Left hindlimb (tissue), 1 donor: ENCODE measurements at regions not wholly inside any gene's neighbourhood (a gene's known extent, or its start where the extent isn't known, plus 50 kb on each side); places are given as distances from the start of the nearest gene placed in this dataset.
A peak's percentile ranks its signal among the peaks of the same experiment; 100 is the strongest.
"Not testable (repeated sequence)": the region's sequence is repeated elsewhere in the genome, so short reads cannot be mapped to it uniquely, and the experiment has no call there.

Experiments
- DNase-seq: peaks from one replicate; pipeline ENCODE4 v3.0.0-alpha.2; 2018

DNA sequence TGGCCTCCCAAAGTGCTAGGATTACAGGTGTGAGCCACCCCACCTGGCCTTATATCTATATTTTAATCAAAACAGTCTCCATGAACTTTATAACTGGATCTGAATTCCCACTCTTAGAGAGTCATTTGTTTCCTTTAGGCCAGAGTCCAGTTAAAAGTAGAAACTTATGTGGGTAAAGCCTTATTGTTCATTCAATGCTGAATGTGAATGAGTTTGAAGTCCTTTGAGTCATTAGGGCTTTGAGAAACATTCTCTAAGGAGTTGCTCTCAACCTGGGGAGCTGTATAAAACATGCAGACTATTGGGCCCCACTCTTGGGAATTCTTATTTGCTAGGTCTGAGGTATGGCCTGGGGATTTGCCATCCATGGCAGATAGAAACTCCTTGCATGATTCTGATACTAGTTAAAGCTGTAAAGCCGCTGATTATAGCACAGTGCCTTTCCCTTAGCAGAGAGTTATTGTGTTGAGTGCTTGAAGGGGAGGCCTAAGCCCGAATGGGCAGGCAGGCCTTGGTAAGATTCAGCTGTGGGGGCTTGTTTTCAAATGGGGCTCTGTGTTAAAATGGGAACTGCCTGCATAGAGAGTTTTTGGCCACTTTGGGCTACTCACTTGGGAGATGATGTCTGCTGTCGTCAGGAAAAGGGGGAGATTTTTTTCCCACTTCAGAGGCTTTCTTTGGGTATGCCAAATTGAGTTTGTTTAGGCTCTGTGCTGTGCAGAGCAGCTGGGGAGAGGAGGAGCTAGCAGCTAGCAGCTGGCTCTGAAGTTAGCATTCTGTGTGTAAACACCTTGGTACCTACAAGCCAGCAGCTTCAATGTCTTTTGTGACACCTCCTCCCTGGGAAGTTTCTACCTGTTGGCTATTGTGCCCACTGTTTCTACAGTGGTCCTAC, 117.5 kb downstream of the DACT1 start:
- no peak for DNase-seq

DNA sequence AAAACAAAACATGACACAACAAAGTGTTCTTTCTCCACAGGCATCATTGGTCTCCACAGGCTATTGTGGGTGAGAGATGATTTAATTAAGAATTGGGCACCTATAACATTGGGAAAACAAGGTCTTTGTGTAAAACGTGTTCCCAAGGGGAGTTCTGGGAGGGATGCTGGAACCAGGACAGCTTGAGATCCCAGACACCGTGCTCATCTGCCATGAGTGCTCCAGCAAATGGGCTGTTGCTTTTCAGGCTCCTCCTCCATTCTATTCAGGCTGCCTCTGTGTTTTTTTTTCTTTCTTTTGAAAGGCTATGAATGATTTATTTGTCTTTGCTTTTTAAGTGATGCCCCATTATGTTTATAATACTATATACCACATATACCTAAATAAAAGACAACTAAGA, 122.4 kb downstream of the DACT1 start:
- DNase-seq, result no peak

DNA sequence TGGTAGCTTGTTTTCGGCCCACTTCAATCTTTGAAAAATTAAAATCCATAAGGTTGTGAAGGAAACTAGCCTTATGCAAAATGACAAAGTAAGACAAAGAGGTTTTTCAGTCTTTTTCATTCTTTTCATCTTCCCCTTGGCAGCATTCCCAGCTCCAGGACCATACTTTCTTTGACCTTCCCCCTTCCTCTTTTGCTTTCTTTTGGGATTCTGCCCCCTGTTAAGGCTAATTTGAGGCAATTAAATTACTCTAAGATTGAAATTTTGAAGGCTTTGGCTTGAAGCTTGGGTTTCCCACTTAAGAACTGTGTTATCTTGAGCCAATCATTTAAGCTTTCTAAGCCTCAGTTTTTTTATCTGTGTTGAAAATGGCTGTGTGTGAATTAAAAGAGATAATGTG, 124.9 kb downstream of the DACT1 start:
- no peak for DNase-seq

DNA sequence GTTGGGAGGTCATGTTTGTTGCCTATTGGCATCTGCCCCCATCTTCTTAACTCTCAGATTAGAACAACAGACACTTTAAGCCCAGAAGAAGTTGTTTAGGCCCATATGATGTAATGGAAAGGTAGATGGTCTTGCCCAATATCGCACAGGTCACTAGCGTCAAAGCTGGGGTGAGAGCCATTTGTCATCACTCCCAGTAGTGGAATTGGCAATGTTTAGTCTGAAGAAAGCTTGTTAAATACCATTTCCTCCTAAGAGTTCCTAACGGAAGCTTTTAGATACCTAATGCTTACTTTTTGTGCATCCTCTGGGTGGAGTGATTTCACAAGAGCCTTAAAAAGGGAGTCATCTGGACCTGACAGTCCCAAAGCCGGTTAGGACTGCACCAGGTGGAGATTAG, 125.4 kb downstream of the DACT1 start:
- no peak for DNase-seq

DNA sequence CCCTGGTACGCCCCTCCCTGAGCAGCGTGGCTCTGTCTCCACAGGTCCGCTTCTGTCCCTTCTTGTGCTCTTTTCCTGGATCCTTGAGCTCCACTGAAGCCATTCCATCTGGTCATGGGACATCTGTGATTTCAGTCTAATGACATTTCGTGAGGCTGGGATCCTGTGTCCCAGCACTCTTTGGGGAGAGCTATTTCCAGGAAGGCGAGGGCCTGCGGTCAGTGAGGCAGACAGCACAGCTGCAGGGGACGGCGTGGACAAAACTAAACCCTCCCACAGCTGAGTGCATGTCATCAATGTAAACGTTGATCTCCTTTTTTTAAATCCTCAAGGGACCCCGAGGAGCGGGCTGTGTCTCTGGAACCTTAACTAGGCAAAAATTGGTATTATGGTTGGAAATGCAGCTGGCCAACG, 127.7 kb downstream of the DACT1 start:
- peak; percentile 81 for DNase-seq

DNA sequence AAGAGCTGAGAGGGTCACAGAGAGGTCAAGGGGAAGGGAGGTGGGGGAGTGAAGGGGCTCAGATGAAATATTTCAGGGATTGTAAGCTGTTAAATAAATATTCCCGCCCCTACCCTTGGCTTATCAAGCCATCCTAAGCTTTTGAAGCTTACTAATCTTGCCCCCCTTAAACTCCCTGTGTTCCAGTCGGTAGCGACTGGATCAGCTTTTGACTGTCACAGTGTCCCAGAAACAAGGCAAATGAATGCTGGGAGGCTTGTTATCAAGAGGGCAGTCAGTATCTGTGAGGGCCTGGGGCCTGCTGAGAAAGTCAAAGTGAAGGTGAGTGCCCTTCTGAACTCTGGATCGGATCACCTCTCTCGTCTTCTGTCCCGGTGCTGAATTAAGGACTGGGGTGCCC, 128.1 kb downstream of the DACT1 start:
- no peak for DNase-seq

DNA sequence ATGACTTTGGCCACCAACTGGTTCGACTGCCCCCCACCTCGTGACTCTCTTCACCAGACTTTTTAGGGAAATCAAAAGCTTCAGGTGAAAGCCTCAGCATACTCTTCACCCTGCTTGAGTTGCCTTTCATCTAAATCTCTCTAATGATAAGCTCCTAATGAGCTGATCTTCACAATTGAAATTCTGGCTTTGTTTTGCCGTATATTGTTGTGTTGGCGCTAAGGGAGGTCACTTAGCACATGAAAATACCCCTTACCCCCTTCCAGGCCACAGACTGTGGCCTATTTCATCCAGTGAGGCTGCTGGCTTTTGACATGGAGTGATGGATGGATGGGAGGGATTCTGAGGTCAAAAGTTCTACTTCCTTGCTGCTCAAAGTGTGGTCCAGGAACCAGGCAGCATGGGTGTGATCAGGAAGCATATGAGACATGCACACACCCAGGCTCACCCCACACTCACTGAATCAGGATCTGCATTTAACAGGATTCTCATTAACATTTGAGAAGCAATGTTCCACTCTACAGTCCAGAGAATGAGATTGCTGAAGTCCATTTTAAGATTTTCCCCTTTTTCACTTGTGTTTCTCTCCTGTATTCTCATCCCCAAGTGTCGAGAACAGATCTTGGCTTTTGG, 131.4 kb downstream of the DACT1 start:
- DNase-seq, result no peak

DNA sequence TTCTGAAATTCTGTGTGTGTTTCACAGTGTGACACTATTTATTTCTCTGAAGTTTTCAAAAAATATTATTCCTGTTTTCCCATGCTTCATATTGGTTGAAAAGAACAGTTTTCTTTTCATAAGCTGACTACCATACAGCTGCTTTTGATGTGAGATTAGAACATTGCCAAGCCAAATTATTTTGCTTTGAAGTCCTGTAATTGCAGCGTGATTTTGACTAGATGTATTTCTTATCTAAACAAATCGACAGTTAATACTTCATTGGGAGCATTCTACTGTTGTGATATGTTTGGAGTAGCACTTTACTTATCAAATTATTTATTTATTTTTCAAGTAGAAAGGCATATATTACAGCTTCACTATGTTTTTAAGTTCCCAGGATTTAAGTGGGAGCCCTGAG, 132.0 kb downstream of the DACT1 start:
- DNase-seq, result no peak

DNA sequence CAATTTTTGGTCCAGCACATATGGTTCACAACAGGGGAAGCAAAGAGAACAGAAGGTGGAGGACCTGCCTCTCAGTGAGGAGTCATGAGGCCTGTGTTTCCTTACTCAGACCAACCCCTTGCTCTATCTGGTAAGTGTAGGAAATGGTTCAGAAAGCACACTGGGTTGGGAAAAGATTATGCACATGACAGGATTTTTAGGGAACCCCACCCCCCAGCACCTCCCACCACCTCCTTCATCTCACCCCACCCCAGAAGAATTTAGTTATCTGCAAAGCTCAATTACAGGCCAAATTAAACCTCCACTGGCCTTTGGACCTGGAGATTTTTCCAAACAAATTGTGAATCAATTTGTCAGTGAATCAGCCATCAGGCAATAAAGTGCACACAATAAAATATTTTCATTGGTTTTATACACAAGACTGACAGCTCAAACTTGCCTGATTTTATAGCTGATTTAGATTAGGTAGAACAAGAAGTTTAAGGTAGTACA, 132.8 kb downstream of the DACT1 start:
- DNase-seq, result no peak

DNA sequence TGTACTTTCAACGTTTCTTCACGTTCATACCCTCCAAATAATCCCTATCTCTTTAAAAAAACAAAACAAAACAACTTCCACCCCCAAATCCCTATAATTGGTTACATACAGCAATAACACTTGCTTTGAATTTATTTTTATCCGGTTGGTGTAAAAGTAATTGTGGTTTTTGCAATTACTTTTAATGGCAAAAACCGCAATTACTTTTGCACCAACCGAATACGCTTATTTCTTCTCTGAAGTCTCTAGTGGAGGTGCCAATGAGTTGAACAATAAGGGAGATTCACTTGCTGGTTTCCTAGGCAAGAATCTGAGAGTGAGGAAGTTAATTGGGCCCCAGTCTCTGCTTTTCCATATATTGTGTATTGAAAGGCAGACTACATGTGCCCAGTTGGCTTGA, 133.3 kb downstream of the DACT1 start:
- no peak for DNase-seq

DNA sequence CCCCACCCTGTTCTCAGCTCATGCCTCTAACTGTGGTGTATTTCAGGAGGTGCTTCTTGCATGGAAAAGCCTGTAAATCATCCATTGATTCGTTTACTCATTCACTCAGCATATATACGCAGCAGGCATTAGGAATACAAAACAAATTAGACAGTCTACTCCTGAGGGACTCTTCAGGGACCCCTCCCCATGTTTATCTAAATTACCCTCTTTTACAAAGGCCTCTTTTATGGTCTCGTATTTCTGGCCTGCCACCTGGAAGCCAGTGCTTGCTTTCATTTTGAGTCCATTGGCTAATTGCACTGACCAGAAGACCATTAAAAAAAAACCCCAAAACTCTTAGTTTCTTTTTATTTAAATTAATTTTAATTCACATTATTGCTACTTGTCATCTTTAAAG, 134.4 kb downstream of the DACT1 start:
- DNase-seq, result no peak

DNA sequence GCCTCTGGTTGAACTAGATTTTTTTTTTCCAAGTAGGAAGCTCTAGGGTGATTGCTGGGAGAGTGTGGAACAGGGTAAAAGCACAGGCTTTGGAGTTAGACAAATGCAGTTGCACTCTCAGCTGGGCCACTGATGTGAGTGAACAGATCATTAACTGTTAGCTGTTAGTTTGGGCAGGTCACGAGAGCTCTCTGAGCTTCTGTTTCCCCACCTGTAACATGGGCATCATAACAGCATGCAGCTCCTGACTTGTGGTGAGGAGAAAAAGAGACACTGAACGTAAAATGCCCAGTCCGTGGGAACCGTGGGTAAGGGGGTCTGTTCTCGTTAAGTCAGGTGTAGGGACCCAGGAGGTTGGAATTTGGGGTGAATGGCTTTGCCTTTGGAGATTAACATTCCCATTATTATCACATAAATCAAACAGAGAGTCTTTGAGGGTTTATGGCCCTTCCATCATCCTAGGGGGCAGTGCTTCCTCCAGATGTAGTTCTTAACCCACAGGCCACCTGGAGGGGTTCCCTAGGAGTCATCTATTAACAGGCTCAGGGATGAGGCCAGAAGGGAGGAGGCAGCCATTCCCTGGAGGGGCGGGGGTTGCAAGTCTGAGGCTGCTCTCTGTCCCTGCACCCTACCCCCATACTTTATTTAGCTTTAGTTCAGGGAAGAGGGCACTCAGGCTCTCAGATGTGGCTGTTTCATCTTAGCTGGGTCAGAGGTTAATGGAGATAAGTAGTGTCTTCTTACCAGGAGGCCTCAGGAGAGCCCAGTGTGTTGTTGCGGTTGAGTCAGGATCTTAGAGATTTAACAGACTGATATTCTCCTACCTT, 135.2 kb downstream of the DACT1 start:
- DNase-seq, result no peak

DNA sequence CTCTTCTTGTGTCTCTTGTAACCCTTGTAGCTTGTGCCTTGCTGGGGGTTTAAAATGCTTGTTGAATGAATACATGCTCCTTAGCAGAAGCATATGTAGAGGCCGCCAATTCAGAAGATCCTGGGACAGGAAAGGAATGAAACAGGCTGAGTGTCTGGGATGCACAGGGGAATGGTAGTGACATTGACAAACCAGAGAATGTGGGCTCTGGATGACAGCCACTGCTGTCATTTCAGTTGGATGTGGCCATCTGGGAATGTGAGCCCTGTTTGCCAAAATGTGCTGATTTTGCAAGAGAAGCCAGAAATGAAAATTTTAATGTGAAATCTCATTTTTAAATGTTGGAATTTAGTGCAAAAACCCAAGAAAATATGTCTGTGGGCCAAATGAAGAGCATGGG, 136.8 kb downstream of the DACT1 start:
- DNase-seq, result no peak

DNA sequence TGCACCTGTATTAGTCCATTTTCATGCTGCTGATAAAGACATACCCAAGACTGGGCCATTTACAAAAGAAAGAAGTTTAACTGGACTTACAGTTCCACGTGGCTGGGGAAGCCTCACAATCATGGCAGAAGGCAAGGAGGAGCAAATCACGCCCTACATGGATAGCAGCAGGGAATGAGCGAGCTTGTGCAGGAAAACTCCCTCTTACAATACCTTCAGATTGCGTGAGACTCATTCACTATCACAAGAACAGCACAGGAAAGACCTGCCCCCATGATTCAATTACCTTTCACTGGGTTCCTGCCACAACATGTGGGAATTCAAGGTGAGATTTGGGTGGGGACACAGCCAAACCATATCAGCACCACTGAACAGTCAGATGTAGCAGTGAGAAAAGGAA, 137.4 kb downstream of the DACT1 start:
- not testable (repeated sequence) for DNase-seq

DNA sequence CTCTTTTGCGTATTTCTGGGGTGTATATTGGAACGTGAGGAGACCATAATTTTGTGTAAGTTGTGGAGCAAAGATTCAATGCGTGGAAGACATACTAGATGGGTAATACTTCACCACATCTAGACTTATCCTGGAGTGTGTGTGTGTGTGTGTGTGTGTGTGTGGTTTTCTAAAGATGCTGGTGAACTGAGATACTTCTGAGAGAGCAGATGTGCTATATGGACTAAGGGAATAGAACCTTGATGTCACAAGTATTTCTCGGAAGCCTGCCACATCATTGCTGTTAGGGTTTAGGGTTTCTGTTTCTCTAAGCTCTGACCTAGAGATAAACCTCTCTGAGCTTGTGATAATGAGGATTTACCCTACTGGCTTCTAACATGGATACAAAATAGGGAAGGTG, 138.8 kb downstream of the DACT1 start:
- DNase-seq, result no peak

DNA sequence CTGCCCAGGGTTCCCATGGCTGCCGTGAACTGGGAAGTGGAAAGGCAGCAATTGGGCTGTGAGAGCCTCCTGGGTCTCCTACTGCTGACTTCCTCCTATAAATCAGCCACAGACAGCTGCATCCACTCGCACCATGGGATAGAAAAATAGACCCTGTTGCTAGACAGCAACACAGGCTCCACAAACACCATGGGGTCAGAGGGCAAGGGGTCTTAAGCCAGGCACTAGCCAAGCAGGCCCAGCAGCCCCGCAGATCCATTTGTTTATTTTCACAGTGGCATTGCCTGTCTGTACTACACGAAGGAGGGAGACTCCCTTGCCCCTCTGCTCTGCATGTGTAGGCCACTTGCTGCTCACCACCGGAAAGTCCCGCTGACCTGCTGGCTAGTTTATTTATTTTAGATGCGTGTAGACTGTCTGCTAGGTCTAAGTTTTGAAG, 139.8 kb downstream of the DACT1 start:
- no peak for DNase-seq

DNA sequence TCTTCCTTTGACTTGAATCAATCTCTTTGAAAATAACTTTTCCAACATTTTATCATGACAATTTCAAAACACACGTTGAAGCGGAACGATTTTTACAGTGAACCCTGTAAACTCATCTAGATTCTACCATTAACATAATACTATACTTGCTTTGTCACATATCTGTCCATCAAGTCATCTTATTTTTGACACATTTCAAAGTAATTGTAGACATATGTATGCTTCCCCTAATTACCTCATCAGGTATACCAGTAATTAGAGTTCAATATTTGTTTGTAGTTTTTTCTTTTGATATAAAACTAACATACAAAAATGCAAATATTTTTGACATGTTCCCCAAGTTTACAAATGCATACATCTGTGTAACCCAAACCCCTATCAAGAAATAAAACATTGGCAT, 140.4 kb downstream of the DACT1 start:
- no peak for DNase-seq

DNA sequence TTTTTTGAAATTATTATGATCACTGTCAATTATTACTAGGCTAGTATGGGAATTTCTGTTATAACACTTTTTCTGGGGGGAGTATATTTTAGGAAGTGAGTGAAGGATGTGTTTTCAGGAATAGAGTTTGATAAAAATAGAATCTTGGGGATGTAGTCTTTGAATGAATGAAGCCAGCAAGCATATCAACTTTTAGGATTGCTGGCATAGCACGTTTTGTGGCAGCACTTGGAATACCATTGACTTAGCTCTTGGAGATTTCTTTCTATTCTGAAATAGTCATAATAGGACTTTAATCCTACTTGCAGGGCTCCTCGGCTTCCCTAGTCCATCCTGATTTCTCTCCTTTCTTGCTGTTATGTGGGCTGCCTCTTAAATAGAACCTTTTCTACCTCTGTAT, 141.6 kb downstream of the DACT1 start:
- no peak for DNase-seq

DNA sequence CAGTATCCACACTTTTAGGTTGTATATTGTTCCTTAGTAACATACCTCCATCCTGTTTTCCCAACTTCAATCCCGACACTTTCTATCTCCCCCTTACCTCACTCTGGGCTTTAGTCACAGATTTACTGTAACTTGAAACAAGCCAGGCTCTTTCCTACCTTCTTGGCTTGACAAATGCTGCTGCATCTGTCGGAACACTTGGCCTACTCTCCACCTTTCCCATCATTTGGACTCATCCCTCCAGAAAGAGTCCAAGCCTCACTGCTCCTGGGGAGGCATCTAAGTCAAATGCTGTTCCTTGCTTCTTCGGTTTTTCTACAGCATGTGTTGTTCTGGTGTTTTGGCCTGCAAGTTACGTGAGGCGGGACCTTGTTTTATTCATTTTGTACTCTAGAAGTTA, 142.4 kb downstream of the DACT1 start:
- no peak for DNase-seq

DNA sequence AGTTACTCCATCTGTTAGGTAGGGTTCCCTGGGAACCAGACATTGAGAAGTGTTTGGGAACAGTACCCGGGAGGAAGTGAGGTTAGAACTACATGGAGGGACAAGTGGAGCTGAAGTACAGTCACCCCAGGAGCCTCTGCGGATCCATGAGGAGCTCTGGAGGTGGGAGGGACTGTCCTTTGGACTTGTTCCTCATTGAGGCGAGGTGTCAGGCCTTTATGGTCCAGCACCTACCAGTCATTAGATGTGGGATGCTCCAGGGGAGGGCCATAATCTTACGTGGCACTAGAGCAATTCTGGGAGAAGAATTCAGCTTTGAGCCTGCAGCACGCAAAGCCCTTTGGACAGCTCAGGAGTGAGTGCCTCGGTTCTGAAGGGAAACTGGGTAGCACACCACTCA, 142.8 kb downstream of the DACT1 start:
- DNase-seq, result no peak

DNA sequence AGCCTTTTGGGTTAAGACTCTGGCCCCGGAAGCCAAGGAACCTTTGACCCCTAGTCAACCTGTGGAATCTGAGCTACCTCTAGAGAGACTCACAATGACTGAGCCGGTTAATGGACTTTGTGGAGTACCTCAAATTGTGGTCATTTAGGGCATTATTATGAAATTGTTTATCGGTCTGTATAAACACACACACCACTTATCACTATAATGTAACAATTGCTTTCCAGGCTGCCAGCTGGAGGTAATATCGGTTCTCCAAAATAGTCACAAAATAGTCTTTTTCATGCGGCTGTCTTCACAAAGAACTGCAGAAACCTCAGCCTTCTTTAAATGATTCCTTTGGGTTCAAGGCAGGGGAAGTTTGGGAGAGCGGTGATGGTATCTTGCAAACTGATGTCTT, 144.2 kb downstream of the DACT1 start:
- no peak for DNase-seq

DNA sequence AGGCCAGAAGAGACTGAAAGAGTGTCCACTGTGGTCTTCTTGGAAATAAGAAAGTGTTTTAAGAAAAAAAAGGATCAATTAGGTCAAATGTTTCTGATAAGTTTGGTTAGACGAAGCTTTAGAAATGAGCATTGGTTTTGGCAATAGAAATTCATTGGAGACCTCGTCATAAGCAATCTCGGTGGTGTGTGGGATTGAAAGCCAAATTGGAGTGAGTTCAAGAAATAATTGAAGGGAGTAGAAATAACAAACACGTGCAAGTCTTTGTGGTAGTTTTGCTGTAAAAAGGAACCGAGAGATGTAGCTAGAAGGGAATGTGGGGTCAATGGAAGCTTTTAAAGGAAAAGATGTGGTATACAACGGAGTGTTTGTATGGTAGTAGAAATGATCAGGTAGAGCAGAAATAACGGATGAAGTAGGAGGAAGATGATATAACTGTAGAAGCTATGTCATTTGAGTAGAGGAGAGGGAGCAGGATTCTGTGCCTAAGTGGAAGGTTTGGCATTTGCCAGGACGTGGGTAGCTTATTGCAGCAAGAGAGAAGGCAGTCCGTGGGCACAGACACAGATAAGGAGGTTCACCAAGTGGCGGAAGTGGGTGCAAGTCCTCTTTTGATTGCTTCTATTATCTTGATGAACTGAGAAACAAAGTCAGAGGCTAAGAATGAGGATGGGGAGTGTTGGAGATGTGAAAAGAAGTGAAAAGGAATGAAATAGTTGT, 146.2 kb downstream of the DACT1 start:
- no peak for DNase-seq

DNA sequence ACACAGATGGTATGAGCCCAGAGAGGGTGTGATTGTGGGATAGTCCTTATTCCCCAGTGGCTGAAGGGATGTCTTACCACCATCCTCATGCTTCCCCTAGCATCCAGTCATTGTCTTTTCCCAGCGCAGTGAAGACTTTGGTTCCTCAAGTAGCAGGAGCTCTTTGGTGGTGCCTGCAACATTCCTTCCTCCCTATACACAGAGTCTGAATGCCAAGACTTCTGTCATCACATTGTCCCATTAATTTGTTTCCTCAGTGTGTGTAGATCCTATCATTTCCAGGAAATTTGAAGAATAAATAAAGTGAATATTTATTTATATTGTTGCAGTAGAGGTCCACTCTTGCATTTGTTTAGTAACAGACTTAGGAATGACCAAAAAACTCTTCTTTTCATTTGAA, 147.2 kb downstream of the DACT1 start:
- no peak for DNase-seq
